SKM-1 treated with dmso at 0.1 percent for 144 hours (cell line): ENCODE measurements at regions not wholly inside any gene's neighbourhood (a gene's known extent, or its start where the extent isn't known, plus 50 kb on each side); places are given as distances from the start of the nearest gene placed in this dataset.
"Not testable (repeated sequence)": the region's sequence is repeated elsewhere in the genome, so short reads cannot be mapped to it uniquely, and the experiment has no call there.

Source experiments
- DNase-seq: peaks from one replicate; lab custom pipeline; 2025; ENCODE audit not compliant: unreplicated experiment; lab: John Stamatoyannopoulos, UW

- no peak for DNase-seq
Observed at GRCh38 chr1:188122646-188123045, 1293.9 kb downstream of the PLA2G4A start.

DNA sequence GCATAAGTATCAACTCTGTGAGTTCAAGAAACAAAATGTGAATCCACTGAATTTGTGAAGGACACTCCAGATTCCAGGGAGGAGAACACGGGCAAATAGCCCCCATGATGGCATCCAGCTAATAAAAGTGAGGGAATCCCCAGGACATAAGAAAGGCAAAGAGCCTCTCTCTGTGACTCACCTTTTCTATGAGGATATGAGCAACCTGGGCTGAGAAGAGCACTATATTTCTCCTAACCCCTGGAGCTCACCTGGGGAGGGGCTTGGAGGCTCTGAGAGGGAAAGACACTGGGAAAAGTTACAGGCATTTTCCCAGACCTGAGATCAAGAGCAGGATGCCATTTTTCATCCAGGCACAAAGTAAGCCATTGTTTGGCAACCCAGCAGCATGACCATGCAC, 1298.8 kb downstream of the PLA2G4A start:
- DNase-seq: no peak

DNA sequence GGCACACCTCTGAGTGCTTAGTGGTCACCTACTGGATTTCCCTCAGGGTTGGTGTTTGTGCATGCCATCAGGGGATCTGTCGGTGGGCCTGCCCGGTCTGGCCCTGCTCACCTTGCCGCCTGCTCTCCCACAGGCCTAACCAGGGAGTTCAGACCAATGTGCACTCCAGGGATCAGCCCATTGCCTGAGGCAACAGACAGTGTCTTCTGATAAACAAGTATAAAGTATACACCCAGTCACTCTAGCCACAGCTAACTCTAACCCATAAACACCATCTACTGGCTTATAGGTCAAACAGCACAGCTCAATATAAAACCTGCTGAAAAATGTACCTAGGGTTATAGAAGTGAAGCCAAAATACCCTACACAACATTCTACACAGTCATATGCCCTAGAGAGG, 1300.0 kb downstream of the PLA2G4A start:
- no peak for DNase-seq

DNA sequence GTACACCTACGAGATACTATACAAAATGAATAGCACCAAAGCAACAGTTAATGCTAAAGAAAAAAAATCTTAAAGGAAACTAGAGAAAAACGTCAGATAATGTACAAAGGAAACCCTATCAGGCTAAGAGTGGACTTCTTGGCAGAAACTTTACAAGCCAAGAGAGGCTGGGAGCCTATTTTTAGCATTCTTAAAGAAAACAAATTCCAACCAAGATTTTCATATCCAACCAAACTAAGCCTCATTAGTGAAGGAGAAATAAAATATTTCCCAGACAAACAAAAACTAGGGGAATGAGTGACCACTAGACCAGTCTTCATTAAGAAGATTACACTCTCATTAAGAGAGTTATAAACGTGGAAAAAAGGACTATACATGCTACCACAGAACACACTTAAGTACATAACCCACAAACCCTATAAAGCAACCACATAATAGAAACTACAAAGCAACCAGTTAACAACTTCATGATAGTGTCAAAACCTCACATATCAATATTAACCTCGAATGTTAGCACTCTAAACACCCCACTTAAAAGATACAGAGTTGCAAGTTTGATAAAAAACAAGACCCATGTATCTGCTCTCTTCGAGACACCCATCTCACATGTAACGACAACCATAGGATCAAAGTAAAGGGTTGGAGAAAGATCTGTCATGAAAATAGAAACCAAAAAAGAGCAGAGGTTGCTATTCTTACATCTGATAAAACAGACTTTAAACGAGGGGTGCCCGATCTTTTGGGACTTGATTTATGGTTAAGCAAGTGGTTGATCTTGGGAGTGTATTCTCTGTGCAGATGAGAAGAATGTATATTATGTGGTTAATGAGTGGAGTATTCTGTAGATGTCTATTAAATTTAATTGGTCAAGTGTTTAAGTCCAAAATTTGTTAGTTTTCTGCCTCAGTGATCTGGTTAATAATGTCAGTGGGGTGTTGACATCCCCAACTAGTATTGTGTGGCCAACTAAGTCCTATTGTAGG, 1301.4 kb downstream of the PLA2G4A start:
- no peak for DNase-seq

DNA sequence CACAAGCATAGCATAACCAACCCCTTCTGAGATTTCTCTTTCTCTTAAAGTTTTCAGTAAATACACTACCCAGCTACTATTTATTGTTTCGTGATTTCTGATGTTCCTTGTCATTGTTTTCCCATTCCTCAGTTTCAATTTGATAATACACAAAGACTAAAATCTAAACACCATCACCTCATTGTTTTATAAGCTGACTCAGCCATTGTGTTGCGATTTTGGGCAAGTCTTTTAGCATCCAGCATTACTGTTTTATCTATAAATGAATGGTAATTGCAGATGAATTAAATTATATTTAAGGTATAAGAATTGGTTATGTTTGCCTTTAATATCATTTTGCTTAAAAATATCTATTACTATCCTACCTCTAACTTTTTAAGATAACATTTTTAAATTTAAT, 1308.5 kb downstream of the PLA2G4A start:
- no peak for DNase-seq

GRCh38 chr1:188140958-188141357, 1312.2 kb downstream of the PLA2G4A start:
- DNase-seq: no peak

GRCh38 chr1:188154196-188154595, 1325.4 kb downstream of the PLA2G4A start:
- DNase-seq: no peak

GRCh38 chr1:188154761-188155160, 1326.0 kb downstream of the PLA2G4A start:
- no peak for DNase-seq

DNA sequence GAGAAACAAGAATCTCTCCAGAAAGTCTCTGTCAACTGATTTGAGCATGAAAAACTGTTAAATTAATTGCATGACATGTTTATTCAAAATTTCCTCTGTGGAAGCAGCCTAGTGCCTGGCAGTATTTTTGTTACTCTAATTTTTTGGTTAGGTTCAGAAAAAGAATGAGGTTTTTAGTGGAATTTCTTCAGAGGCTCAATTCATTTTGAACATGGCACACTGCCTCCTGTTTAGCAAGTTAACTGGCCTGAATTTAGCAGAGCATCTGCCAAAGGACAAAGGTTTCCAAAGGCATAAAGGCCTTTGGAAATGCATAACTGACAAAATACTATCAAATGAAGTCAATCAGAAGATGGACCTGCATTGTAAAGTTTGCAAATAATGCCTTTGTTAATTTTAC, 1326.5 kb downstream of the PLA2G4A start:
- DNase-seq: no peak

GRCh38 chr1:188164459-188164858, 1335.7 kb downstream of the PLA2G4A start:
- no peak for DNase-seq

DNA sequence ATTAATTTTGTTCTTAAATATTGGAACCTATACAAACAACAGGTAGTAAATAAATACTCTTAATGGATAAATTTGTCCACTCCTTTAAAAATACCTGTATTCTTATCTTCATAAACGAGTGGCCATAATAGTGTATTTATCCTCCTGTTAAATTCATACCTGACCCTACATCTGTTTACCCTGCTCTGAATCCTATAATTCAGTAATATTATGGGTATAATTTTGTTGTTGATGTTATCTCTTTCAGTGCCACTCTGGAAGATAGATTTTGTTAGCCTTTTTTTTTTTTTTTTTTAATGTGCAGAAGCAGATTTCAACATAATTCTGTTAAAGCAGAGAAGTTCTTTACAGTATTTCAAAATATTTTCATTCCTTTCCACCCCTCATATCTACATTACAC, 1337.9 kb downstream of the PLA2G4A start:
- no peak for DNase-seq

GRCh38 chr1:188169971-188170370, 1341.2 kb downstream of the PLA2G4A start:
- no peak for DNase-seq

DNA sequence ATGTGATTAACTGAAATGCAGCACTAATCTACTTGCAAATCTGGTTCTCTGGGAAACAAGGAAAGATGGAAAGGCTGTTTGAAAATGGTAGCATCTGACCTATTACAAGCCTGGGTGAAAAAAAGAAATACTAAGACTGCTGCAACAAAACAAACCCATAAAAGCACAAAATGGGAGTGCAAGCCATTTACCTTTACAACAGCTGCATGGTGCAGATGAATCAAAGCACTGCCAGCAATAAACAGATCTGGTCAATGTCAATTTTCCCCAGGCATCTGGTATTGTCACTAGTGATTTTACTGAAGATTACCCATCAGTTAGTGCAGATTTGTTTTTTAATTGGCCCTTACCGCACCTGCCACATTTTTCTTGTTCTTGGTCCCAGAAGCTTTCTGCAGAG, 1341.7 kb downstream of the PLA2G4A start:
- DNase-seq: no peak

GRCh38 chr1:188170935-188171334, 1342.2 kb downstream of the PLA2G4A start:
- DNase-seq: no peak

DNA sequence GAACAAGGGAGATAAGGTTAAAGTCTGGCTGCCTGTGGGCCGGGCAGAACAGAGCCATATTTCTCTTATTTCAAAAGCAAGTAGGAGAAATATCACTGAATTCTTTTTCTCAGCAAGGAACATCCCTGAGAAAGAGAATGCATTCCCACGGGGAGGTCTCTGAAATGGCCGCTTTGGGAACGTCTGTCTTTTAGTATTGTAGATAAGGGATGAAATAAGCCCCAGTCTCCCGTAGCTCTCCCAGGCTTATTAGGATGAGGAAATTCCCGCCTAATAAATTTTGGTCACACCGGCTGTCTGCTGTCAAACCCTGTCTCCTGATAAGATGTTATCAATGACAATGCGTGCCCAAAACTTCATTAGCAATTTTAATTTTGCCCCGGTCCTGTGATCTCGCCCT, 1353.3 kb downstream of the PLA2G4A start:
- not testable (repeated sequence) for DNase-seq

- DNase-seq: no peak
Observed at GRCh38 chr1:188188317-188188716, 1359.6 kb downstream of the PLA2G4A start.

DNA sequence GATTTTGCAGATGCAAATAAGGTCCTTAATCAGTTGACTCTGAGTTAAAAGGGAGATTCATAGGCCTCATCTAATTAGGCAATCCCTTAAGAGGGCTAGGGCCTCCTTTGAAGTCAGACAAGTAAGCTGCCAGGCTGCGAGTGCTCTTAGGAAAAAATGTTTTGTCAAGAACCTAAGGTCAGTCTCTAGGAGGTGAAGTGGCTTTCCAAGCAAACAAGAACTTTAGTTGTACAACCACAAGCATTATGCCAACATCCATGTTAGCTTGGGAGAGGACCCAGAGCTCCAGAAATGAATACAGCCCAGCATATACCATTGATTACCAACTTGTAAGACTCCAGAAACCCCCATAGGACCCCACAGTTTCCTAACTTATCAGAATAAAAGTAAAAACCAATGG, 1366.2 kb downstream of the PLA2G4A start:
- no peak for DNase-seq

GRCh38 chr1:188218289-188218688, 1389.5 kb downstream of the PLA2G4A start:
- no peak for DNase-seq

- no peak for DNase-seq
Observed at GRCh38 chr1:188220051-188220450, 1391.3 kb downstream of the PLA2G4A start.

DNA sequence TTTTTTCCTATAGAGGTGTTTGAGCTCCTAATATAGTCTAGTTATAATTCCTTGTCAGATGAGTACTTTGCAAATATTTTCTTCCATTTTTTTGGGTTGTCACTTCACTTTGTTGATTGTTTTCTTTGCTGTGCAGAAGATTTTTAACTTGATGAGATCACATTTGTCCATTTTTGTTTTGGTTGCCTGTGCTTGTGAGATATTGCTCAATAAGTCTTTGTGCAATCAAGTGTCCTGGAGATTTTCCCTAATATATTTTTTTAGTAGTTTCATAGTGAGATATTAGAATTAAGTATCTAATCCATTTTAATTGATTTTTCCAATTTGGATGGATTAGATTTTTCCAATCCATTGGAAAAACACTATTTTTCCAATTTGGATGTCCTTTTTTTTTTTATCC, 1395.5 kb downstream of the PLA2G4A start:
- DNase-seq: no peak

- no peak for DNase-seq
Observed at GRCh38 chr1:188225975-188226374, 1397.2 kb downstream of the PLA2G4A start.

GRCh38 chr1:188228623-188229022, 1399.9 kb downstream of the PLA2G4A start:
- no peak for DNase-seq
